AG09309 (cell line): ENCODE measurements at regions not wholly inside any gene's neighbourhood (a gene's known extent, or its start where the extent isn't known, plus 50 kb on each side); places are given as distances from the start of the nearest gene placed in this dataset.
A peak's percentile ranks its signal among the peaks of the same experiment; 100 is the strongest.

ENCODE experiments used
- DNase-seq: peaks from one replicate; pipeline ENCODE4 v3.0.0-alpha.2; 2010; ENCODE audit warnings: low read depth
- H3K4me3 ChIP-seq: 2 replicates; pipeline ENCODE4 v1.5.1; 2011; ENCODE audit warnings: mild to moderate bottlenecking, low read depth, low read length, moderate library complexity; ENCODE audit not compliant: control insufficient read depth
- CTCF ChIP-seq: IDR thresholded peaks from 2 replicates; pipeline ENCODE4 v1.5.1; 2011; ENCODE audit warnings: mild to moderate bottlenecking, low read depth, low read length, inconsistent platforms; ENCODE audit not compliant: insufficient read depth, control insufficient read depth; ENCODE audit errors: missing control alignments

GRCh38 chr20:53829255-53829723 is 235.7 kb upstream of the ZNF217 start:
- TF ChIP-seq CTCF: no peak
- peak; percentile 97 for DNase-seq
- peak overlapping the region; percentile 18 for H3K4me3 ChIP-seq

DNA sequence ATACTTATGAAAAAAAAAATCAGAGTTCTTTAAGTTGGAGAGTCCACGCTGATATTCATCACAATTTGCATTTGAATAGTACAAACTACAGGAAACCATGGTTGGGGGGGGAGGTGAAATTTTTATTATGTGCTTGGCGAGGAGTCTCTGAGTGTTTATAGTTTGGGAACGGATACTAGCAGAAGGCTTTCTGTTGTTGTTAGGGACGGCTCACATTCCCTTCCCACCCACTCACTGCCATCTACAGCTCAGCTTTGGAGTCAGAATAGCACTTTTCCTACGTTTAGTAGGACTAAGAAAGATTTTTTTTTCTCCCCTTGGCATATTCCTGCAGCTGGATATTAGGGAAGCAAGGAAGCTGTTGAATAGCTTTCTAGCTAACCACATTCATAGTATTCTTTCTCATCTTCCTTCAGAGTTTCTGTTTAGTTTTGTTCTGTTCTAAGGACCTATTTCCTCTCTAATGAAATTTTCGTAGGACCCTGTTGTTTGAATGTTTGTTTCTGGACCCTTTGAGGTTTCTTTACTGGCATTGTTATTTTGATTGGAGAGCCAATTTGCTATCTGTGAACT is 235.1 kb upstream of the ZNF217 start:
- no peak for TF ChIP-seq CTCF
- peak; percentile 95 for DNase-seq
- H3K4me3 ChIP-seq: peak overlapping the region; percentile 18

- TF ChIP-seq CTCF: no peak
- no peak overlapping the region for H3K4me3 ChIP-seq
- peak; percentile 96 for DNase-seq
Measured at GRCh38 chr20:53828088-53828681, 234.5 kb upstream of the ZNF217 start.

GRCh38 chr20:53827292-53828087 is 233.9 kb upstream of the ZNF217 start:
- TF ChIP-seq CTCF: no peak
- H3K4me3 ChIP-seq: no peak overlapping the region
- no peak for DNase-seq

- DNase-seq: no peak
- TF ChIP-seq CTCF: no peak
- no peak overlapping the region for H3K4me3 ChIP-seq
Measured at GRCh38 chr20:53826597-53827291, 233.1 kb upstream of the ZNF217 start.

GRCh38 chr20:53826090-53826489 is 232.5 kb upstream of the ZNF217 start:
- DNase-seq: no peak
- no peak for TF ChIP-seq CTCF
- no peak overlapping the region for H3K4me3 ChIP-seq
